SH-SY5Y (cell line): ENCODE measurements at regions not wholly inside any gene's neighbourhood (a gene's known extent, or its start where the extent isn't known, plus 50 kb on each side); places are given as distances from the start of the nearest gene placed in this dataset.

Experiments
- GATA2 ChIP-seq: IDR thresholded peaks from 2 replicates; pipeline ENCODE4 v1.6.1; 2011; ENCODE audit warnings: mild to moderate bottlenecking, low read depth, low read length
- GATA3 ChIP-seq: IDR thresholded peaks from 2 replicates; pipeline ENCODE4 v1.6.1; 2011; ENCODE audit warnings: low read depth, mild to moderate bottlenecking, low read length, moderate library complexity

DNA sequence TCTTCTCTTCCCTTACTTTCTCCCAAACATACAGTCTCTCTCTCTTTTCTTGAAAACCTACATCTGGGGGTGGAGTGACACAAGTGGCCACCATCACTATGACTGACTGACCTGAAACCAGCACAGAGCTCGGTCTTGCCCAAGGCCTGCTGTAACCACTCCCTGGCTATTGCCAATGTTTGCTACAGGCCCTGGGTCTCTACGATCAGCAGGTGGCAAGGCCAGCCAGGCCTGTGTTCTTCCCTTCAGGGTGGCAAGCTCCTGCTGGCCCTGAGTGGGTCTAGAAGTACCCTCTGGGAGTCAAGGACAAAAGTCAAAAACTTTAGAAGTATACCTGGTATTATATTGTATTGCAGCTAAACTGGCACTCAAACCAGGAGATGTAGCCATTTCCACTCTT is 140.9 kb upstream of the TGFBR2 start:
- TF ChIP-seq GATA2 (no peak), GATA3 (no peak)
